GM12878 (cell line): ENCODE measurements at regions not wholly inside any gene's neighbourhood (a gene's known extent, or its start where the extent isn't known, plus 50 kb on each side); places are given as distances from the start of the nearest gene placed in this dataset.

ENCODE experiments used
- ATAC-seq: fragments of 200-7000 bp; cut with Tn5 transposase; 3 replicates; pipeline ENCODE4 v1.9.1; 2020; ENCODE audit warnings: mild to moderate bottlenecking, moderate library complexity
- BruUV-seq: library from RNA; stranded (reverse); fragments of 400-500 nt; replicated peaks from 2 replicates; lab custom pipeline; 2021; lab: Mats Ljungman, UMichigan
- CTCF ChIA-PET: fragments of 300-600 bp; sonication (Branson Sonifier 250); formaldehyde crosslinking; extraction: SDS; loops from one replicate; lab custom pipeline; 2021; ENCODE audit warnings: inconsistent platforms; lab: Yijun Ruan, JAX
- POLR2A ChIA-PET: fragments of 350-600 bp; formaldehyde crosslinking; extraction: SDS; loops from one replicate; lab custom pipeline; 2021; ENCODE audit warnings: inconsistent platforms; lab: Charles Lee
- RAD21 ChIA-PET: fragments of 300-600 bp; sonication (Branson Sonifier 250); formaldehyde crosslinking; loops from one replicate; lab custom pipeline; 2023; ENCODE audit warnings: antibody characterized with exemption; ENCODE audit not compliant: unreplicated experiment; lab: Charles Lee
- SMC1A ChIA-PET: fragments of 300-600 bp; sonication (Branson Sonifier 250); formaldehyde crosslinking; loops from one replicate; lab custom pipeline; 2023; ENCODE audit not compliant: unreplicated experiment, uncharacterized antibody; lab: Charles Lee
- DNase-seq: peaks from one replicate; pipeline ENCODE4 v3.0.0-alpha.2; 2011; ENCODE audit warnings: low read depth, low spot score
- FAIRE-seq: peaks from 3 replicates; lab custom pipeline; 2011; peaks lifted over from hg19 to GRCh38; lab: Jason Lieb, UNC
- H2AFZ ChIP-seq: 2 replicates; pipeline ENCODE4 v1.6.0; 2011; ENCODE audit warnings: low read depth, low read length, control low read depth; ENCODE audit not compliant: control insufficient read depth
- H3K27ac ChIP-seq: 2 replicates; pipeline ENCODE4 v1.5.1; 2011; ENCODE audit warnings: control low read depth; ENCODE audit not compliant: control insufficient read depth, insufficient read depth
- H3K27me3 ChIP-seq, 2 experiments: replicated peaks in 1 of 2; 2 replicates each; pipeline versions ENCODE4 v1.6.0 to v1.6.1; 2011; ENCODE audit warnings: low read length in 1 of 2; ENCODE audit not compliant: control insufficient read depth in 2 of 2, insufficient read depth in 2 of 2
- H3K36me3 ChIP-seq, 2 experiments: 2 replicates each; pipeline ENCODE4 v1.5.1; 2011; ENCODE audit warnings: low read length in 1 of 2; ENCODE audit not compliant: control insufficient read depth in 2 of 2, insufficient read depth in 2 of 2
- H3K4me1 ChIP-seq: 2 replicates; pipeline ENCODE4 v1.6.1; 2011; ENCODE audit warnings: mild to moderate bottlenecking, low read length, moderate library complexity, mixed read lengths; ENCODE audit not compliant: control insufficient read depth, insufficient read depth
- H3K4me2 ChIP-seq: 2 replicates; pipeline ENCODE4 v1.6.0; 2011; ENCODE audit warnings: control low read depth; ENCODE audit not compliant: control insufficient read depth, insufficient read depth
- H3K4me3 ChIP-seq: fragments of 200-600 bp; sonication (generic); 2 replicates; pipeline ENCODE4 v1.5.1; 2016
- H3K79me2 ChIP-seq: 2 replicates; pipeline ENCODE4 v1.6.0; 2011; ENCODE audit warnings: low read length; ENCODE audit not compliant: control insufficient read depth, insufficient read depth
- H3K9ac ChIP-seq: 2 replicates; pipeline ENCODE4 v1.8.0; 2011; ENCODE audit warnings: low read length, control low read depth, mixed read lengths; ENCODE audit not compliant: control insufficient read depth, insufficient read depth
- H3K9me3 ChIP-seq: replicated peaks from 3 replicates; pipeline ENCODE4 v1.5.1; 2011; ENCODE audit warnings: mild to moderate bottlenecking, low read length; ENCODE audit not compliant: control insufficient read depth, insufficient read depth
- H4K20me1 ChIP-seq: 2 replicates; pipeline ENCODE4 v1.6.0; 2011; ENCODE audit not compliant: control insufficient read depth, insufficient read depth
- BACH1 ChIP-seq: fragments of 450-650 bp; IDR thresholded peaks from 2 replicates; pipeline ENCODE4 v1.6.1; 2017; ENCODE audit warnings: mild to moderate bottlenecking, borderline replicate concordance
- CBFB ChIP-seq: IDR thresholded peaks from 2 replicates; pipeline ENCODE4 v1.6.1; 2016; ENCODE audit warnings: antibody characterized with exemption, low read depth
- CHD4 ChIP-seq: fragments of 200-600 bp; sonication (generic); IDR thresholded peaks from 2 replicates; pipeline ENCODE4 v1.6.1; 2016; ENCODE audit warnings: mild to moderate bottlenecking
- E2F4 ChIP-seq: IDR thresholded peaks from 2 replicates; pipeline ENCODE4 v1.6.1; 2012; ENCODE audit warnings: low read depth, low read length, improper control_type of control experiment
- HCFC1 ChIP-seq: fragments of 150-350 bp; IDR thresholded peaks from 2 replicates; pipeline ENCODE4 v1.6.1; 2014; ENCODE audit warnings: low read length
- HDAC2 ChIP-seq: fragments of 200-600 bp; sonication (generic); IDR thresholded peaks from 2 replicates; pipeline ENCODE4 v1.6.1; 2017
- NFIC ChIP-seq: IDR thresholded peaks from 2 replicates; pipeline ENCODE4 v1.6.1; 2012; ENCODE audit warnings: low read depth, mild to moderate bottlenecking, inconsistent platforms, low read length, moderate library complexity
- PML ChIP-seq: IDR thresholded peaks from 2 replicates; pipeline ENCODE4 v1.6.1; 2012; ENCODE audit warnings: low read length, inconsistent platforms
- RAD21 ChIP-seq: IDR thresholded peaks from 2 replicates; pipeline ENCODE4 v1.6.1; 2011; ENCODE audit warnings: mild to moderate bottlenecking, low read depth, low read length, moderate library complexity; ENCODE audit not compliant: insufficient read depth
- RBBP5 ChIP-seq: fragments of 200-600 bp; sonication (generic); conservative IDR thresholded peaks from 2 replicates; pipeline ENCODE4 v1.6.1; 2016
- SMC3 ChIP-seq: IDR thresholded peaks from 2 replicates; pipeline ENCODE4 v1.6.1; 2011; ENCODE audit warnings: low read length, improper control_type of control experiment, borderline replicate concordance
- WRNIP1 ChIP-seq: IDR thresholded peaks from 2 replicates; pipeline ENCODE4 v1.6.1; 2011; ENCODE audit warnings: low read depth, low read length, improper control_type of control experiment, borderline replicate concordance
- ZBED1 ChIP-seq: IDR thresholded peaks from 2 replicates; pipeline ENCODE4 v1.6.1; 2016; ENCODE audit warnings: borderline replicate concordance
- ZNF207 ChIP-seq: fragments of 450-650 bp; IDR thresholded peaks from 2 replicates; pipeline ENCODE4 v1.6.1; 2014; ENCODE audit warnings: antibody characterized with exemption, mild to moderate bottlenecking, borderline replicate concordance
- ZNF24 ChIP-seq: fragments of 450-650 bp; IDR thresholded peaks from 2 replicates; pipeline ENCODE4 v1.6.1; 2017; ENCODE audit warnings: antibody characterized with exemption, mild to moderate bottlenecking
- WGBS: methylation state at CpG from one replicate; pipeline ENCODE4 v1.1.6; 2016; ENCODE audit warnings: low lambda C conversion rate; ENCODE audit not compliant: insufficient replicate concordance, insufficient coverage; ENCODE audit errors: missing lambda C conversion rate; 5-methylcytosine and 5-hydroxymethylcytosine counted together
- in situ Hi-C: fragments of 300-500 bp; cut with MboI; formaldehyde crosslinking; loops from 9 replicates; pipeline ENCODE4 v1.14.3; 2018; ENCODE audit warnings: mixed read lengths
- intact Hi-C: fragments of 100-400 bp; cut with micrococcal nuclease; formaldehyde crosslinking; loops from one replicate; pipeline ENCODE4 v1.14.2; 2022; ENCODE audit not compliant: unreplicated experiment
- TF ChIP-seq, protein P1 (sequence below): fragments of 450-650 bp; IDR thresholded peaks from 2 replicates; pipeline ENCODE4 v1.6.1; 2017; ENCODE audit warnings: mild to moderate bottlenecking, moderate library complexity
- TF ChIP-seq, protein P2 (sequence below): fragments of 450-650 bp; IDR thresholded peaks from 2 replicates; pipeline ENCODE4 v1.6.1; 2018; ENCODE audit warnings: mild to moderate bottlenecking, low read depth, moderate library complexity; ENCODE audit not compliant: partially characterized antibody

GRCh38 chr9:84138541-84138940 lies 157.9 kb downstream of the RMI1 start:
- Histone ChIP-seq H3K27ac (no peak overlapping the region), H3K4me1 (peaks cover 5% of the 10 kb centered on the region; the same call in 1 of the 2 replicates), H4K20me1 (no peaks in the 10 kb centered on the region), H3K9ac (no peak overlapping the region), H3K4me3 (no peak overlapping the region), H2AFZ (no peak overlapping the region), H3K79me2 (no peaks in the 10 kb centered on the region), H3K27me3 (no peaks in the 10 kb centered on the region; a peak in 2 of 4 replicates), H3K4me2 (no peak overlapping the region), H3K9me3 (no peaks in the 10 kb centered on the region), H3K36me3 (no peaks in the 10 kb centered on the region)
- RAD21 ChIA-PET = no interaction called here
- FAIRE-seq (no peak), DNase-seq (no peak), ATAC-seq (no peak)
- in situ Hi-C loops (no loop called here), intact Hi-C loops (no loop called here)
- TF ChIP-seq WRNIP1 (no peak), E2F4 (no peak), PML (no peak), HCFC1 (no peak), ZBED1 (no peak), RBBP5 (no peak), HDAC2 (no peak), NFIC (no peak), SMC3 (no peak), ZNF24 (no peak), ZNF207 (no peak), CHD4 (no peak), CBFB (no peak), RAD21 (no peak), BACH1 (no peak)
- TF ChIP-seq, protein P1, sequence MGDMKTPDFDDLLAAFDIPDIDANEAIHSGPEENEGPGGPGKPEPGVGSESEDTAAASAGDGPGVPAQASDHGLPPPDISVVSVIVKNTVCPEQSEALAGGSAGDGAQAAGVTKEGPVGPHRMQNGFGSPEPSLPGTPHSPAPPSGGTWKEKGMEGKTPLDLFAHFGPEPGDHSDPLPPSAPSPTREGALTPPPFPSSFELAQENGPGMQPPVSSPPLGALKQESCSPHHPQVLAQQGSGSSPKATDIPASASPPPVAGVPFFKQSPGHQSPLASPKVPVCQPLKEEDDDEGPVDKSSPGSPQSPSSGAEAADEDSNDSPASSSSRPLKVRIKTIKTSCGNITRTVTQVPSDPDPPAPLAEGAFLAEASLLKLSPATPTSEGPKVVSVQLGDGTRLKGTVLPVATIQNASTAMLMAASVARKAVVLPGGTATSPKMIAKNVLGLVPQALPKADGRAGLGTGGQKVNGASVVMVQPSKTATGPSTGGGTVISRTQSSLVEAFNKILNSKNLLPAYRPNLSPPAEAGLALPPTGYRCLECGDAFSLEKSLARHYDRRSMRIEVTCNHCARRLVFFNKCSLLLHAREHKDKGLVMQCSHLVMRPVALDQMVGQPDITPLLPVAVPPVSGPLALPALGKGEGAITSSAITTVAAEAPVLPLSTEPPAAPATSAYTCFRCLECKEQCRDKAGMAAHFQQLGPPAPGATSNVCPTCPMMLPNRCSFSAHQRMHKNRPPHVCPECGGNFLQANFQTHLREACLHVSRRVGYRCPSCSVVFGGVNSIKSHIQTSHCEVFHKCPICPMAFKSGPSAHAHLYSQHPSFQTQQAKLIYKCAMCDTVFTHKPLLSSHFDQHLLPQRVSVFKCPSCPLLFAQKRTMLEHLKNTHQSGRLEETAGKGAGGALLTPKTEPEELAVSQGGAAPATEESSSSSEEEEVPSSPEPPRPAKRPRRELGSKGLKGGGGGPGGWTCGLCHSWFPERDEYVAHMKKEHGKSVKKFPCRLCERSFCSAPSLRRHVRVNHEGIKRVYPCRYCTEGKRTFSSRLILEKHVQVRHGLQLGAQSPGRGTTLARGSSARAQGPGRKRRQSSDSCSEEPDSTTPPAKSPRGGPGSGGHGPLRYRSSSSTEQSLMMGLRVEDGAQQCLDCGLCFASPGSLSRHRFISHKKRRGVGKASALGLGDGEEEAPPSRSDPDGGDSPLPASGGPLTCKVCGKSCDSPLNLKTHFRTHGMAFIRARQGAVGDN = no peak
- TF ChIP-seq, protein P2, sequence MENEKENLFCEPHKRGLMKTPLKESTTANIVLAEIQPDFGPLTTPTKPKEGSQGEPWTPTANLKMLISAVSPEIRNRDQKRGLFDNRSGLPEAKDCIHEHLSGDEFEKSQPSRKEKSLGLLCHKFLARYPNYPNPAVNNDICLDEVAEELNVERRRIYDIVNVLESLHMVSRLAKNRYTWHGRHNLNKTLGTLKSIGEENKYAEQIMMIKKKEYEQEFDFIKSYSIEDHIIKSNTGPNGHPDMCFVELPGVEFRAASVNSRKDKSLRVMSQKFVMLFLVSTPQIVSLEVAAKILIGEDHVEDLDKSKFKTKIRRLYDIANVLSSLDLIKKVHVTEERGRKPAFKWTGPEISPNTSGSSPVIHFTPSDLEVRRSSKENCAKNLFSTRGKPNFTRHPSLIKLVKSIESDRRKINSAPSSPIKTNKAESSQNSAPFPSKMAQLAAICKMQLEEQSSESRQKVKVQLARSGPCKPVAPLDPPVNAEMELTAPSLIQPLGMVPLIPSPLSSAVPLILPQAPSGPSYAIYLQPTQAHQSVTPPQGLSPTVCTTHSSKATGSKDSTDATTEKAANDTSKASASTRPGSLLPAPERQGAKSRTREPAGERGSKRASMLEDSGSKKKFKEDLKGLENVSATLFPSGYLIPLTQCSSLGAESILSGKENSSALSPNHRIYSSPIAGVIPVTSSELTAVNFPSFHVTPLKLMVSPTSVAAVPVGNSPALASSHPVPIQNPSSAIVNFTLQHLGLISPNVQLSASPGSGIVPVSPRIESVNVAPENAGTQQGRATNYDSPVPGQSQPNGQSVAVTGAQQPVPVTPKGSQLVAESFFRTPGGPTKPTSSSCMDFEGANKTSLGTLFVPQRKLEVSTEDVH = no peak
- CTCF ChIA-PET = interaction anchor here (1.1 to 2.2 kb wide), 2 partner anchors 35 to 198 kb away, joined by 3 to 11 read pairs; no protein-coding TSS in a partner anchor
- POLR2A ChIA-PET = no interaction called here
- BruUV-seq = no TSS peak
- WGBS = 72% methylated on average over 4 of the region's 4 CpGs
- SMC1A ChIA-PET = interaction anchor here (0.5 to 1.4 kb wide), 2 partner anchors 33 to 203 kb away, joined by 3 read pairs; no protein-coding TSS in a partner anchor
